ENCODE measurements at regions not wholly inside any gene's neighbourhood (a gene's known extent, or its start where the extent isn't known, plus 50 kb on each side); places are given as distances from the start of the nearest gene placed in this dataset.

- in situ Hi-C loops (cut with MboI; ENCODE audit: low sequenced_read_pairs, unreplicated experiment): loop anchor here (25.0 kb wide), 1 partner anchor 609 kb away; no protein-coding TSS in a partner anchor
- DNase-seq (ENCODE audit: low spot score): no peak
- no peak for TF ChIP-seq CTCF (IDR thresholded peaks at IDR 0.05; ENCODE audit: borderline replicate concordance, control extremely low read depth, extremely low read depth, insufficient read depth, missing control alignments)
Measured at GRCh38 chr1:39103328-39104157, 77.4 kb downstream of the NDUFS5 start.

DNA sequence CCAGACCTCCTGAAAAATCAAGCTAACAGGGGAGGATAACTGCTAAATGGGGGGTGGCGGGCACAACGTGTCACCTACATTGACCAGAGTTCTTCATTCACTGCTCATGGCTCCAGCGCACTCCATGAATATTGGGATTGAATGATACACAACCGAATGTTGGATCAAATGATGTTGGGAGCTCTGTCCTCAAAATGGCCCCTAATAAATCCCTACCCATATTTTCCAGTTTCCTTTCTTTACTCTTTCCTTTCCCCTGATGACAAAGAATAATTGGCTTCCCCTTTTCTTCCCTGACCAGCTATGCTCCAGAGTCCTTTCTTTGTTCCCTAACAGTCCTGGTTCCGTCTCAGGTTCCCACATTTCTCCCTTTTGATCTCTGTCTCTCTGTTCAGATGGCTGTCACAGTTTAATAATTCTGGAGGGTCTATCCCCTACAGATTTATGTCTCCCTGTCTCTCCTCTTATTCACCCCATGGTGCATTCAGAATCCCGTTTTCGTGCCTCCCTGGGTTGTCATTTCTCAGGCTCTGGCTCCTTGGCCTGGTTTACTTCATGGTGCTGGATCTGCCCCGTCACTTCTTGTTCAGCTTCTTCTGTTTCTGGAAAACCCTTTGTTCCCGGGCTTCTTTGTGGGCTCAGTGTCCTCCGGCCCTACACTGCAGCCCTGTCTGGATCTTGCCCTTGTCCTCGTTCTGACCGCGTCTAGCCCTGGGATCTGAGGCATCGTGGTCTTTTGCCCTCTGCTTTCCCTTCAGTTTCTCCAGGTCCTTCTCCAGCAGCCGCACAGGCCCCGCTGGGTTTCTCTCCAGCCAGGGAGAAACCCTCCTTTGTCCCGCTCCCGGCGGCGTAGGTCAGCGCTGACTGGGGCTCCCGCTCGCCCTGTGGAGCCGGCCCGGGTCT lies 78.3 kb downstream of the NDUFS5 start:
- no peak for DNase-seq (ENCODE audit: low spot score)
- in situ Hi-C loops (cut with MboI; ENCODE audit: low sequenced_read_pairs, unreplicated experiment): loop anchor here (25.0 kb wide), 1 partner anchor 608 kb away; no protein-coding TSS in a partner anchor

GRCh38 chr1:39105061-39105840 lies 79.1 kb downstream of the NDUFS5 start:
- TF ChIP-seq CTCF (IDR thresholded peaks at IDR 0.05; ENCODE audit: borderline replicate concordance, control extremely low read depth, extremely low read depth, insufficient read depth, missing control alignments): no peak
- in situ Hi-C loops (cut with MboI; ENCODE audit: low sequenced_read_pairs, unreplicated experiment): loop anchor here (25.0 kb wide), 1 partner anchor 607 kb away; no protein-coding TSS in a partner anchor
- DNase-seq (ENCODE audit: low spot score): peak; percentile 82

More for the DNA sequence above, 78.3 kb downstream of the NDUFS5 start:
- no peak for TF ChIP-seq CTCF (IDR thresholded peaks at IDR 0.05; ENCODE audit: borderline replicate concordance, control extremely low read depth, extremely low read depth, insufficient read depth, missing control alignments)

DNA sequence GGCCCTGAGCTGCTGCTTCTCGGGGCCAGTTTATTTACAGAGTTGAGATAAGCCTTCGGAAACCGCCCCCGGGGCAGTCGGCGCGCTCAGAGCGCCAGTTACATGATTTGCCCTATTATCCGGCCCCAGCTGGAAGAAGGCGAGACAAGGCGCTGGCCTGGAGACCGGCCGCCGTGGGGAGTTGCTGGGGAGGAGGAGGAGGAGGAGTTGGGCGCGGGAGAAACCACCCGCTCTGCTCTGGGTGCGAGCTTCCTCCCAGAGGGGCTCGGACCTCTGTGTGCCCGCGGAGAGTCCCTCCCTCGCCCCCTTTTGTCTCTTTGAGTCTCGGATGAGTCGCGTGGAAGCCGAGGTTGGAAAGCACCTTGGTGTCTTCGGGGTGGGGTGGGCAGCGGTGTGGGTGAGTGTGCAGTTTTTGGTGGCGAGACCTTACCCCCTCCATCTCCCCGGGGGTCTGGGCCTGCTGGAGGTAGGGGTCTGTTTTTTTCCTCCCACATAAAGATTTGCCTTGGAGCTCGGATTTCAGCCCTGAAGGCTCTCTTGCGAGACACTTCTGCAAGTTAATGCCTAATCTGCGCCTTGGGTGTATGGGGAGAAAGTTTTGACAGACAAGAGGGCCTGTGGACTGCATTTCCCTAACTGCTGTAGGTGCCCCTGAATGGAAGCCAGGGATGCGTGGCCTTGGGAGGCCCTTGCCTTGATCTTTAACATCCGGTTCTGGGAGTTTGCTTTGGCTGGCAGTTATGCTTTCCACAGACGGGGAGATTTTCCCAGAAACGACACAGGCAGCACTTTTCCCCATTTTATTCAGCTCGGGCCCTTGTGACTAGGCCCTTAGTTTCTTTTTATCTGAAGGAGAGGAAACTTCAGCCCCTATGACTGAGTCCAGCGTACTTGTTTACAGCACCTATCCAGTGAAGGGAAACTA lies 80.0 kb downstream of the NDUFS5 start:
- TF ChIP-seq CTCF (IDR thresholded peaks at IDR 0.05; ENCODE audit: borderline replicate concordance, control extremely low read depth, extremely low read depth, insufficient read depth, missing control alignments): no peak
- in situ Hi-C loops (cut with MboI; ENCODE audit: low sequenced_read_pairs, unreplicated experiment): loop anchor here (25.0 kb wide), 1 partner anchor 606 kb away; no protein-coding TSS in a partner anchor
- DNase-seq (ENCODE audit: low spot score): no peak

- in situ Hi-C loops (cut with MboI; ENCODE audit: low sequenced_read_pairs, unreplicated experiment): loop anchor here (25.0 kb wide), 1 partner anchor 605 kb away; no protein-coding TSS in a partner anchor
- TF ChIP-seq CTCF (IDR thresholded peaks at IDR 0.05; ENCODE audit: borderline replicate concordance, control extremely low read depth, extremely low read depth, insufficient read depth, missing control alignments): no peak
- DNase-seq (ENCODE audit: low spot score): no peak
Measured at GRCh38 chr1:39106801-39107327, 80.7 kb downstream of the NDUFS5 start.
